ENCODE measurements at regions not wholly inside any gene's neighbourhood (a gene's known extent, or its start where the extent isn't known, plus 50 kb on each side); places are given as distances from the start of the nearest gene placed in this dataset.

DNA sequence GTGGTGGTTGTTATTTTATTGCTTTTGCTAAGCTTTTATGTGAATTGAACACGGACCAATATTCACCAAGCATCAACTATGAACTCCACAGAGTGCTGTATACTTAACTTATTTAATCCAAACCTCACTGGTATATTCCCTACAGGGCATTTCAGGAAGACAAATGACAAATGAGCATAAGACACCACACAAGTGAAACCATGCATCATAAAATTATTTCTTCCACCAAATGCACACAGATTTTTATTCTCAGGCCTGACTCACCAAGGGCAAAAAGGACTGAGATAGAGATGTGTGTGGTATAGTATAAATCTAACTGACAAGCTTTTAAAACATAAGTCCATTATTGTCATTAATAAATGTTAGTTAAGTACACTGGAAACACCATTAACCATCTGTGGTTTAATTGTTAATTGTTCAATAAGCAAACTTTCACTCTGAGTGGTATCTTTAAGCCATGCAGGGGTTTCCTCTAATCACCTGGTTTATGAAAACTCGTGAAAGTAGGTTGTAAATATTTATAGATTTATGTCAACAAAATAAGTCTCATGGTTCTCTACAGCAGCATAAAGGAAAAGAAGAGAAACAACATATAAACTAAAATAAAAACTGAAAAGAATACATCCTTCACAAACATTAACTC is 77.6 kb upstream of the CRIM1 start:
- Histone ChIP-seq H3K27ac (ENCODE audit: low read depth in 2 of 2, low read length in 1 of 2) (no peak overlapping the region), H3K9me3 (ENCODE audit: control insufficient read depth in 2 of 2, insufficient read depth in 1 of 2, low read depth in 1 of 2, low read length in 1 of 2) (no peaks in the 10 kb centered on the region), H3K4me3 (ENCODE audit: low read depth in 1 of 2, low read length in 2 of 2) (no peak overlapping the region), H3K36me3 (ENCODE audit: control insufficient read depth in 2 of 2, insufficient read depth in 2 of 2, low read length in 1 of 2) (no peaks in the 10 kb centered on the region), H3K4me1 (ENCODE audit: control insufficient read depth in 2 of 2, insufficient read depth in 2 of 2, low read length in 1 of 2) (no peaks in the 10 kb centered on the region), H3K27me3 (ENCODE audit: control insufficient read depth in 1 of 2, insufficient read depth in 2 of 2, low read length in 2 of 2) (no peaks in the 10 kb centered on the region)
- 27 to 38% methylated on average over 2 of the region's 2 CpGs for WGBS, 2 donors

DNA sequence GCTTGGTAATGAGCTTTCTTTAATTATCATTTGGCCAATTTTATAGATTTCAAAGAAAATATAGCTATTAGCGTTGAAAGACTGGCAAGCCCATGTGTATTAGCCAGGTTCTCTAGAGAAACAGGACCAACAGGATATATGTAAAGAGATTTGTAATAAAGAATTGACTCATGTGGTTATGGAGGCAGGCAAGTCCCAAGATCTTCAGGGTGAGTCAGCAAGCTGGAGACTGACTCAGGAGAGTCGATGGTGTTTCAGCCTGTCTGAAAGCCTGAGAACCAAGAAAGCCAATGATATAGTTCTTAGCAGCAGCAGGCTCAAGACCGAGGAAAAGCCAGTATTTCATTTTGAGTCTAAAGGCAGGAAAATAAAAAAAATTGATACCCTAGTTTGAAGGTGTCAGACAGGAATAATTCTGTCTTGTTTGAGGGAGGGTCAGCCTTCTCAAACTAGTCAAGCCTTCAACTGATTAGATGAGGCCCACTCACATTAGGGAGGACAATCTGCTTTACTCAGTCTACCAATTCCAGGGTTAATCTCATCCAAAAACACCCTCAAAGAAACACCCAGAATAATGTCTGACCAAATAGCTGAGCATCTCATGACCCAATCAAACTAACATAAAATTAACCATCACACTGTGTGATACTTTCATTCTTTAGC is 78.3 kb upstream of the CRIM1 start:
- no peaks in the 10 kb centered on the region for H3K36me3 ChIP-seq (ENCODE audit: control insufficient read depth in 2 of 2, insufficient read depth in 2 of 2, low read length in 1 of 2)
- H3K27ac ChIP-seq (ENCODE audit: low read depth in 2 of 2, low read length in 1 of 2), result peak overlapping the region; percentile 47 to 71
- no peaks in the 10 kb centered on the region for H3K27me3 ChIP-seq (ENCODE audit: control insufficient read depth in 1 of 2, insufficient read depth in 2 of 2, low read length in 2 of 2)
- no peaks in the 10 kb centered on the region for H3K4me1 ChIP-seq (ENCODE audit: control insufficient read depth in 2 of 2, insufficient read depth in 2 of 2, low read length in 1 of 2)
- WGBS, 2 donors, result 46 to 64% methylated on average over 3 of the region's 3 CpGs
- H3K4me3 ChIP-seq (ENCODE audit: low read depth in 1 of 2, low read length in 2 of 2), result no peak overlapping the region
- H3K9me3 ChIP-seq (ENCODE audit: control insufficient read depth in 2 of 2, insufficient read depth in 1 of 2, low read depth in 1 of 2, low read length in 1 of 2), result no peaks in the 10 kb centered on the region

DNA sequence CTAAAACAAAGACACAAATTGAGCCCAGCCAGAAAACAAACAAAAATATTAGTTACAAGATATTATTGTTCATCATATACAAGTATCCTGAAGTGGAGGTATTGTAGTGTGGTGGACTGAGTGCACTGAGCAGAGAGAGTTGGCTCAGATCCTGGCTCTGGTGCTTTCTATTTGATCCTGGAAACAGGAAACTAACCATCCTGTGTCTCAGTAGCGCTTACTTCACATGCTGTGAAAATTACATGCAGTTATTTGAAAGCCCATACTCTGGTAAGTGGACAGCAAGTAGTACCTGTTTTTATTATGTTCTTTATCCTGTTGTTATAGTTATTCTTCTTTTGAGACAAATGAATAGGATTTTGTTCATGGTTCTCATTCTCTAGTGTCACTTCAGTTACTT is 84.3 kb upstream of the CRIM1 start:
- H3K27me3 ChIP-seq (ENCODE audit: control insufficient read depth in 1 of 2, insufficient read depth in 2 of 2, low read length in 2 of 2), result no peaks in the 10 kb centered on the region
- H3K4me1 ChIP-seq (ENCODE audit: control insufficient read depth in 2 of 2, insufficient read depth in 2 of 2, low read length in 1 of 2), result no peaks in the 10 kb centered on the region
- 81 to 89% methylated on average over 1 of the region's 1 CpG for WGBS, 2 donors
- H3K27ac ChIP-seq (ENCODE audit: low read depth in 2 of 2, low read length in 1 of 2), result no peak overlapping the region
- H3K9me3 ChIP-seq (ENCODE audit: control insufficient read depth in 2 of 2, insufficient read depth in 1 of 2, low read depth in 1 of 2, low read length in 1 of 2), result no peaks in the 10 kb centered on the region
- H3K4me3 ChIP-seq (ENCODE audit: low read depth in 1 of 2, low read length in 2 of 2), result no peak overlapping the region
- H3K36me3 ChIP-seq (ENCODE audit: control insufficient read depth in 2 of 2, insufficient read depth in 2 of 2, low read length in 1 of 2), result no peaks in the 10 kb centered on the region

DNA sequence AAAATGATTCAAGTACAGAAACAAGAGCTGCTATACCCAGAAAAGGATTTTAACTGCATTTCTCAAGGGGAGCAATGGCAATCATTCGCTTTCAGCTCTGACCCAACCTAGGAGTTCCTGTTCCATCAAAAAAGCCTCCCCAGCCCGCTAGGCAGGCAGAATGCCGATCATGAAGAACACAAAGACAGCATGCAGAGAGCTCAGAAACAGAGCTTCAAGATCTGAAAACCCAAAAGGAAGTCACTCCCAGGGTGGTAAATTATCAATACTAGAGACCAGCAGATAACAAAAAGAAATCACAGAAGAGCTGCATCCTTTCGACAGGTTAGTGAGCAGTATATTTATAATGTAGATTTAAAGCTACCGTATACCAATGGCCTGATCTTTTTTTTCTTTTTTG is 84.8 kb upstream of the CRIM1 start:
- Histone ChIP-seq H3K4me3 (ENCODE audit: low read depth in 1 of 2, low read length in 2 of 2) (no peak overlapping the region), H3K9me3 (ENCODE audit: control insufficient read depth in 2 of 2, insufficient read depth in 1 of 2, low read depth in 1 of 2, low read length in 1 of 2) (no peaks in the 10 kb centered on the region), H3K27ac (ENCODE audit: low read depth in 2 of 2, low read length in 1 of 2) (no peak overlapping the region), H3K4me1 (ENCODE audit: control insufficient read depth in 2 of 2, insufficient read depth in 2 of 2, low read length in 1 of 2) (no peaks in the 10 kb centered on the region), H3K36me3 (ENCODE audit: control insufficient read depth in 2 of 2, insufficient read depth in 2 of 2, low read length in 1 of 2) (no peaks in the 10 kb centered on the region), H3K27me3 (ENCODE audit: control insufficient read depth in 1 of 2, insufficient read depth in 2 of 2, low read length in 2 of 2) (no peaks in the 10 kb centered on the region)
- WGBS, 2 donors, result 76 to 80% methylated on average over 5 of the region's 5 CpGs

DNA sequence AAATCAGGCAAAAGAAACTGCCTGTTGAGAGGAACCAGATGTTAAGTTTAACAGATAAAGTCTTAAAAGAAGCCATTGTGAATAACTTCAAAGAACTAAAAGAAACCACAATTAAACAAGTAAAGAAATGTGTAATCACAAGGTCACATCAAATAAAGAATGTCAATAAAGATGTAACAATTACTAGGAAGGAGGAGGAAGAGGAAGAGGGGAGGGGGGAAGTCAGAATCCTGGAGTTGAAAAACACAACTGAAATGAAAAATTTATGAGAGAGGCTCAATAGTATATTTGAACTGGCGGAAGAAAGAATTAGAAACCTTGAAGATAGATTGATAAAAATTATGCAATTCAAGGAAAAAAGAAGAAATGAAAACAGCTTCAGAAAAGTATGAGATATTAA is 88.4 kb upstream of the CRIM1 start:
- no peak overlapping the region for H3K4me3 ChIP-seq (ENCODE audit: low read depth in 1 of 2, low read length in 2 of 2)
- 90 to 95% methylated on average over 1 of the region's 1 CpG for whole genome bisulfite sequencing, 2 donors
- H3K36me3 ChIP-seq (ENCODE audit: control insufficient read depth in 2 of 2, insufficient read depth in 2 of 2, low read length in 1 of 2), result no peaks in the 10 kb centered on the region
- H3K9me3 ChIP-seq (ENCODE audit: control insufficient read depth in 2 of 2, insufficient read depth in 1 of 2, low read depth in 1 of 2, low read length in 1 of 2), result no peaks in the 10 kb centered on the region
- H3K27ac ChIP-seq (ENCODE audit: low read depth in 2 of 2, low read length in 1 of 2), result no peak overlapping the region
- no peaks in the 10 kb centered on the region for H3K27me3 ChIP-seq (ENCODE audit: control insufficient read depth in 1 of 2, insufficient read depth in 2 of 2, low read length in 2 of 2)
- H3K4me1 ChIP-seq (ENCODE audit: control insufficient read depth in 2 of 2, insufficient read depth in 2 of 2, low read length in 1 of 2), result no peaks in the 10 kb centered on the region

DNA sequence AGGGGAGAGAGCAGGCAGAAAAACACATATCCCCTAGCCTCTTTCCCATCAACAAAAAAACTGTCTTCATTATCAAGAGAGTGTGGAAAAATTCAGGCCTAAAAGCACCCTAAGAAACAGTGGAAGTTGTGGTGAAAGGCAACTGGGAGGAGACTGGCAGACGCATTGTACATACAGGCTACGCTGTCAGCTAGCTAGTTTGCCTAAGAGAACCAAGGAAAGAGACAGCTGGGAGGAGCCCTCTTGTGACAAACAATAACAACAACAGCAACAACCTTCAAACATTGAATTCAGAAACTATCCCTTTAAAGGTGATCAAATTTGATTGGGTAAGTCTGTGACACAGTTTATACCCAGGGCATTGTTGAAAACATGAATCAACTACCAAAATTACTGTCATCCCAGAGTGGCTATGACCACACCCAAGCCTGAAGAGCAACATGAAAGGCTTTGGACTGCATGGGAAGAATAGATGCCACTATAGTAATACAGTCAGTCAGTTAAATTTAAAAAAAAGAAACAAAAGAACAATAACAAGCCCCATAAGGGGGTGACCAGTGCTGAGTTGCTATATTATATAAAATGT is 88.9 kb upstream of the CRIM1 start:
- no peaks in the 10 kb centered on the region for H3K4me1 ChIP-seq (ENCODE audit: control insufficient read depth in 2 of 2, insufficient read depth in 2 of 2, low read length in 1 of 2)
- no peaks in the 10 kb centered on the region for H3K9me3 ChIP-seq (ENCODE audit: control insufficient read depth in 2 of 2, insufficient read depth in 1 of 2, low read depth in 1 of 2, low read length in 1 of 2)
- H3K27ac ChIP-seq (ENCODE audit: low read depth in 2 of 2, low read length in 1 of 2), result no peak overlapping the region
- H3K27me3 ChIP-seq (ENCODE audit: control insufficient read depth in 1 of 2, insufficient read depth in 2 of 2, low read length in 2 of 2), result no peaks in the 10 kb centered on the region
- WGBS, 2 donors, result 89 to 91% methylated on average over 2 of the region's 2 CpGs
- H3K4me3 ChIP-seq (ENCODE audit: low read depth in 1 of 2, low read length in 2 of 2), result no peak overlapping the region
- no peaks in the 10 kb centered on the region for H3K36me3 ChIP-seq (ENCODE audit: control insufficient read depth in 2 of 2, insufficient read depth in 2 of 2, low read length in 1 of 2)

DNA sequence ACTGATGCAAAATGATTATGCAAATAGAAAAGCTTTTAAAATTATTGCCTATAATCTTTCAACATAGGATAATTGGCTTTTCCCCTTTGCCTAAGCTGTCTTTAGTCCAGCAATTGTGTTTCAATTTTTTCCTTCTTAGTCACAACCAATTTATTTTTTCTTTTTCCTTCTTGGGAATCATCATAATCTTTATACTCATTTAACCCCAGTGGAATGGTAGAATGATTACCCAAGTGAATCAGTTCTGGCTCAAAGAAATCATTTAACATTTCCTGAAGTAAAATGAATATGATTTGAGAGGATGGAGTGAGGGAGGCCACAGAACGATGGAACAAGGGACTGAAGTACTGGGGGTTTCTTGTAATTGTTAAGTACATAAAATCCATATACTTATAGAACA is 93.0 kb upstream of the CRIM1 start:
- H3K4me1 ChIP-seq (ENCODE audit: control insufficient read depth in 2 of 2, insufficient read depth in 2 of 2, low read length in 1 of 2), result peaks cover 0 to 2% of the 10 kb centered on the region in 2 donors
- no peak overlapping the region for H3K4me3 ChIP-seq (ENCODE audit: low read depth in 1 of 2, low read length in 2 of 2)
- WGBS, 2 donors, result 85 to 90% methylated on average over 1 of the region's 1 CpG
- H3K36me3 ChIP-seq (ENCODE audit: control insufficient read depth in 2 of 2, insufficient read depth in 2 of 2, low read length in 1 of 2), result no peaks in the 10 kb centered on the region
- no peaks in the 10 kb centered on the region for H3K27me3 ChIP-seq (ENCODE audit: control insufficient read depth in 1 of 2, insufficient read depth in 2 of 2, low read length in 2 of 2)
- H3K9me3 ChIP-seq (ENCODE audit: control insufficient read depth in 2 of 2, insufficient read depth in 1 of 2, low read depth in 1 of 2, low read length in 1 of 2), result no peaks in the 10 kb centered on the region
- no peak overlapping the region for H3K27ac ChIP-seq (ENCODE audit: low read depth in 2 of 2, low read length in 1 of 2)

DNA sequence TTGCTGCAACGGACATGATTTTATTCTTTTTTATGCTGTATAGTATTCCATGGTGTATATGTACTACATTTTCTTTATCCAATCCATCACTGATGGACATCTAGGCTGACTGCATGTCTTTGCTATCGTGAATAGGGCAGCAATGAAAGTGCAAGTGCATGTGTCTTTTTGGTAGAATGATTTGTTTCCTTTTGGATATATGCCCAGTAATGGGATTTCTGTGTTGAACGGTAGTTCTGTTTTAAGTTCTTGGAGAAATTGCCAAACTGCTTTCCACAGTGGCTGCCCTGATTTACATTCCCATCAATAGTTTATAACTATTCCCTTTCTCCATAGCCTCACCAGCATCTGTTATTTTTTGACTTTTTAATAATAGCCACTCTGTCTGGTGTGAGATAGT is 99.7 kb upstream of the CRIM1 start:
- no peaks in the 10 kb centered on the region for H3K36me3 ChIP-seq (ENCODE audit: control insufficient read depth in 2 of 2, insufficient read depth in 2 of 2, low read length in 1 of 2)
- 42 to 45% methylated on average over 3 of the region's 3 CpGs for WGBS, 2 donors
- no peak overlapping the region for H3K27ac ChIP-seq (ENCODE audit: low read depth in 2 of 2, low read length in 1 of 2)
- no peaks in the 10 kb centered on the region for H3K4me1 ChIP-seq (ENCODE audit: control insufficient read depth in 2 of 2, insufficient read depth in 2 of 2, low read length in 1 of 2)
- no peak overlapping the region for H3K4me3 ChIP-seq (ENCODE audit: low read depth in 1 of 2, low read length in 2 of 2)
- H3K9me3 ChIP-seq (ENCODE audit: control insufficient read depth in 2 of 2, insufficient read depth in 1 of 2, low read depth in 1 of 2, low read length in 1 of 2), result no peaks in the 10 kb centered on the region
- no peaks in the 10 kb centered on the region for H3K27me3 ChIP-seq (ENCODE audit: control insufficient read depth in 1 of 2, insufficient read depth in 2 of 2, low read length in 2 of 2)

DNA sequence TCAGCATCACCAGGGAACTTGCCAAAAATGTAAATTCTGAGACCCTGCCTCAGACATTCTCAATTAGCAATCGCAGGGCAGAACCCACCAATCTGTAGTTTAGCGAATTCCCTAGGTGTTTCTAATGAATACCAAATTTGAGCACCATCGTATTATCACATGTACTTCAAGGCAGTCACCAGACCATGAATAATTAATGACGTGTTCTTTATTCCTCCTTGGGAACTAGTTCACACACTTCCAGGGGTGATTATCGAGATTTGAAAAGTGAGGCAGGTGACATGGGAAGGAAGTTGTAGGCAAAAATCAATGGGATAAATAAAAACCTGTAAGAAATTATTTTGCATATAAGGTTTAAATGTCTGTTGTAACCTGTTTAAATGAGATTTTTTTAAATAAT is 102.5 kb upstream of the CRIM1 start:
- H3K9me3 ChIP-seq (ENCODE audit: control insufficient read depth in 2 of 2, insufficient read depth in 1 of 2, low read depth in 1 of 2, low read length in 1 of 2), result no peaks in the 10 kb centered on the region
- 80 to 82% methylated on average over 5 of the region's 5 CpGs for WGBS, 2 donors
- H3K4me1 ChIP-seq (ENCODE audit: control insufficient read depth in 2 of 2, insufficient read depth in 2 of 2, low read length in 1 of 2), result no peaks in the 10 kb centered on the region
- H3K27ac ChIP-seq (ENCODE audit: low read depth in 2 of 2, low read length in 1 of 2), result no peak overlapping the region
- no peaks in the 10 kb centered on the region for H3K36me3 ChIP-seq (ENCODE audit: control insufficient read depth in 2 of 2, insufficient read depth in 2 of 2, low read length in 1 of 2)
- H3K27me3 ChIP-seq (ENCODE audit: control insufficient read depth in 1 of 2, insufficient read depth in 2 of 2, low read length in 2 of 2), result no peaks in the 10 kb centered on the region
- H3K4me3 ChIP-seq (ENCODE audit: low read depth in 1 of 2, low read length in 2 of 2), result no peak overlapping the region
